COLO668 (cell line): ENCODE measurements at regions not wholly inside any gene's neighbourhood (a gene's known extent, or its start where the extent isn't known, plus 50 kb on each side); places are given as distances from the start of the nearest gene placed in this dataset.
"Not testable (repeated sequence)": the region's sequence is repeated elsewhere in the genome, so short reads cannot be mapped to it uniquely, and the experiment has no call there.

Experiments
- DNase-seq: peaks from one replicate; lab custom pipeline; 2025; ENCODE audit not compliant: unreplicated experiment; lab: John Stamatoyannopoulos, UW

- no peak for DNase-seq
These were observed 56.2 kb upstream of the ANXA1 start for GRCh38 chr9:73095425-73095824.

GRCh38 chr9:73093740-73094379, 57.8 kb upstream of the ANXA1 start:
- DNase-seq, result no peak

- no peak for DNase-seq
These were observed 58.5 kb upstream of the ANXA1 start for GRCh38 chr9:73093016-73093739.

- no peak for DNase-seq
These were observed 59.8 kb upstream of the ANXA1 start for GRCh38 chr9:73091909-73092308.

- DNase-seq, result no peak
These were observed 61.5 kb upstream of the ANXA1 start for GRCh38 chr9:73090214-73090613.

GRCh38 chr9:73089304-73089985, 62.2 kb upstream of the ANXA1 start:
- no peak for DNase-seq

GRCh38 chr9:73087876-73088275, 63.8 kb upstream of the ANXA1 start:
- DNase-seq, result not testable (repeated sequence)

DNA sequence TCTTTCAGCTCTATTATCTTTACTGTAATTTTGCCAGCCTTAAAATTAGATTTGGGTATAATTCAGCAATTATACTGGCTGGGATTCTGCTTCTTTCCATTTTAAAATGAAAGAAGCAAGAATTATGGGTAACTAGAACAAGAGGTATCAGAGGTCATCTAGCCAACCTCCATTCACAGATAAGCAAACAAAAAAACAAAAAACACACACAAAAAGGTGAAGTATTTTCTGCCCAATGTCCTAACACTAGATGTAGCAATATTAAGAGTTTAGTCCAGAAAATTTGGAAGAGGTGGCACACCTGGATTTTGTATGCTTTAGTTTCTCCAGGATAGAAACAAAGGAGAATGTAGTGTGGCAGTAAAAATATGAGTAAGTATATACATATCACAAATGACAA, 68.1 kb upstream of the ANXA1 start:
- DNase-seq, result no peak

DNA sequence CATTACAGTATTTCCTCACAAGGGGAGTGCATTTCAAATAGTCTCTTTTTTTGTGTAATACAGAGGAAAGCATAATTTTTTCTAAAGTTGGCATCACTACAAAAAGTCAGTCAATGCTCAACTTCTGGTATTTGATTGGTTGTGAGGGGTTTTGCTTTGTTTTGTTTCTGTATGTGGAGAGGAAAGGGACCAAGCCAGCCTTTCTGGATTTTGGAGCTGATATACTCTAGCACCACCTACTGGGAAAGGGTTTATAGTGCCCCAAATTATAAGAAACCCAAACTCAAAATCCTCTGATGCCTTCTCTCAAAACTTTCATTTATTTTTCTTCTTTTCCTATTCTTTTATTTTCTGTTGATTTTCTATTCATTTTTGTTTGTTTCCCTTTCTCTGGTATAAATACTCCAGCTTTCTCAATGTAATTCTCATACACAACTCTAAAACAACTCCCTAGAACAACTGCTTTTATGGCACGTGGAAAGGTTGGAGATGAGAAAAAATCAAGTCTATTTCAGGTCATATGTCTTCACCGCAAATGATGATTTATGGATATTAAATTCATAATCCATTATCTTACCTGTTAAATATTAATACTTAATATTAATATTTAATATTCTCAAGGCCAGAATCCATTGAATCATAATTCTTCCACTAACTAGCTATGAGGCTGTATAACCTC, 69.5 kb upstream of the ANXA1 start:
- DNase-seq, result no peak

DNA sequence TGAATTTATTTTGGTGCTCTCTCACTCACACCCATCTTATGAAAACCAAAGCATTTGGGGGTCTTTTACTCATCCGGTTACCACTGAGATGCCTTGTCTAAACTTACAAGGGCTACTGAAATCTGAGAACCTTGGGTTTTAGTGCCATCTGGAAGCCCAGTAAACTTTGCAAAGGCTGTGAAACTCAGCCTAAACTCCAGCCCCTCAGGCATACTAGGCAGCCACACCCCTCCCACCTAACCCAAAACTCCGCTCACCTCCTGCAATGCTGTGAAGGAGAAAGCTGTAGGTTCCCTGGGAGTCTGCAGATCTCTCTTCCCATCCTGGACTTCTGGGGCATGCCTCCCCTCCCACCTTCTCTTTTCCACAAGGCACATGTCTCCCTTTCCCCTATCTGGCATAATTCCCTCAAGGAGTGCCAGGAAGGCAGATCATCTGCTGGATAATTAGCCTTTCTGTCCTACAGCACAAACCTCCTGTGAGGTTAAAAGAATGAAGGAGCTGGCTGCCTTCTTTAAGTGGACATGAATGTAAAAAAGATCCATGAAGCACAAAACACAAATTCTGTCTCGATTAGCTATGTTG, 71.5 kb upstream of the ANXA1 start:
- no peak for DNase-seq

DNA sequence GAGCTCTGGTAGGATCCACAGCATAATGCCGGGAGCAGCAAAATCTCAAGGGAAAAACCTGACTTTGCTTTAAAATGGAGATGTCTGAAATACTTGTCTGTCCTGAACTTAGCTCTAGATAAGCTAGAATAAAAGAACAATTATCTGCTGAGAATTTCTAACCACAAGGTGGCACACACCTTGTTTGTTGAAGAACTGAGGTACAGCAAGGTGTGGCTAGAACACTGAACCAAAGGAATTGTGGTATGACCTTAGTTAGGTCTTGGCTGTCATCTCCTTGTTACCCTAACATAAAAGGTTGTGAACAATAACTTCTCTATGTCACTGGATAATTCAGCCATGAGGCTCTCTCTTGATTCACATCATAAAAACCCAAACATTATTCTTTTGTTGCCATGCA, 72.3 kb upstream of the ANXA1 start:
- DNase-seq, result no peak

- DNase-seq, result no peak
These were observed 74.0 kb upstream of the ANXA1 start for GRCh38 chr9:73077625-73078030.

- DNase-seq, result no peak
These were observed 74.7 kb upstream of the ANXA1 start for GRCh38 chr9:73076970-73077369.

DNA sequence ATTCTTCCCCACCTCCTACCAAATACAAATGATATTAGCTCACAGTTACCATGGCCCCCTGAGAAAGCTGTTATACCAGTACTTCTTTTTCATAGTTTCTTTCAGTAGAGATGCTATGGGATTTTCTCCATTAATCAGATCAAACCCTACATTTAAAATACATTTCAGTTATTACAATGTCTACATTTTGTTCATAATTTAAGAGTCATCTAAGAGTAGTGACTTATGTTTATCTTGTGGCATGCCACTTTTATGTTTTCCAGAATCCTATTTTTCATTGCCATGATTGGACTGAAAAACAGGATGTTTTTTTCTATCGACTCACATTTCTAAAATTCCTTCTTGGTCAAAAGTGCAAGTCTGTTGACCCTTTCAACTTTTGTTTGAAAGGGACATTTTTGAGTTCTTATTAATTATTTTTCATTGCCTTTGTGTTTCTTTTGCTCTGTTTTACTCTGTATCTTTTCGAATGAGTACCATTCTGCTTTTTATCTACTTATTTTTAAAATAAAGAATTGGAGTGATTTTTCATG, 77.4 kb upstream of the ANXA1 start:
- DNase-seq, result no peak

DNA sequence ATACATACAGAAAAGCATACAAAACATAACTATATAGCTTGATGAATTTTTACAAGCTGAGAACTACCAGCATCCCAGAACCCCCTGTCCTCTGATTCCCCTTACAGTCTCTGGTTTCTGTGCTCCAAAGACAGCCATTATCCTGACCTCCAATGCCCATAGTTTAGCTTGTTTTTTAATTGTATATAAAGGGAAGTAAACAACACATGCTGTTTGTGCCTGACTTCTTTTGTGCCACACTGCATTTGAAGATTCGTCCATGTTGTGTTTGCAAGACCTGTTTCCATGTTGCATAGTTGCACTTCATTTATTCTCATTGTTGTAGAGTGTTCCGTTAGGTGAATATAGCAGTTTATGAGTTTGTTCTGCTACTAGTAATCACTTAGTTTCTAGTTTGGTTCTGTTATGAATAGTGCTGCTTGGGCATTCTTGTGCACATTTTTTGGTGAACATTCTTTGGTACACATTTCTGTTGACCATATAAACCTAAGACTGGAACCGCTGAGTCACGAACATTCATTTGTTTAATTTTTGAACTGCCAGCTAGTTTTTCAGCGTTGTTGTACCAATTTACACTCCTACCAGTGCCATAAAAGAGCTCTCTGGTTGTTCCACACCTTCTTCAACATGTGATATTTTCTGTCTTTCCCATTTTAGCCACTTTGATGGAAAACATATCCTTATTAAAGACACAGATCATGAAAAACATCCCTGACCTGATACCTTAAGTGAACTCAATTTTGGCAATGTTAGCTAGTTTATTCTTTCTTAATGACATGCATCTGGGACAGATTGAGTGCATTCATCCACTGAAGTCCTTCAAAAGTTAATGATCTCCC, 78.1 kb upstream of the ANXA1 start:
- DNase-seq, result no peak

DNA sequence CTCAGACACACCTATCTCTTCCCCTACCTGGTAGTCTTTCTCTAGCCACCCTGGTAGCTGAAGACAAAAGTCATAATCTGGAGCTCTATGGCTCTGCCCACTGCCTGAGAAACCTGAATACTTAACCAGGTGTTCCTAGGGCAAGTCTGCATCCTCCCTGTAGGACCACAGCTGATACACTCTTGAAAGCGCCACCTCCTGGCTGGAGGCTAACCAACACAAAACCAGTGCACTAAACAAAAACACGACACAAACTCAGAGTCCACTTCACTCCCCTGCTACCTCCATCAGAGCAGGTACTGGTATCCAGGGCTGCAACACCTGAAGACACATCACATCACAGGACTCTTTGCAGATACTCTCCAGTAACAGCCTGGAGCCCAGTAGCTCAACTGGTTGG, 84.6 kb upstream of the ANXA1 start:
- no peak for DNase-seq

DNA sequence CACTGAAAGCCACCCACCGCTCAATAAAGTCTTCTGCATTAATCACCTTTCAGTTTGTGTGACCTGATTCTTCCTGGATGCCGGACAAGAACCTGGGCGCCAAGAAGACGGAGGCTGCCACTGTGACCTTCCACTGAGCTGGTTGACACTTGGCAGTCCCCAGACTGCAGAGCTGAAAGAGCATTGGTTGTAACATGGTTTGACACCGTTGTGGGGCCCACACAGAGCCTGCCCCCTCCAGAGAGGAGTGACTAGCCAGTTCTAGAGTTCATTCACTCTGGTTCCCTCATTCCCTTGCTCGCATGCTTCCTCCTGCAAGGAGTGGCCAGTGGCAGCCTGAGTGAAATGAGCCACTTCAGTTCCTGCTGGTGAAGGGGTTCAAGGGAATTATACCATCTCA, 86.2 kb upstream of the ANXA1 start:
- DNase-seq, result no peak

- no peak for DNase-seq
These were observed 87.3 kb upstream of the ANXA1 start for GRCh38 chr9:73064315-73064714.

GRCh38 chr9:73061146-73061545, 90.5 kb upstream of the ANXA1 start:
- DNase-seq, result no peak

DNA sequence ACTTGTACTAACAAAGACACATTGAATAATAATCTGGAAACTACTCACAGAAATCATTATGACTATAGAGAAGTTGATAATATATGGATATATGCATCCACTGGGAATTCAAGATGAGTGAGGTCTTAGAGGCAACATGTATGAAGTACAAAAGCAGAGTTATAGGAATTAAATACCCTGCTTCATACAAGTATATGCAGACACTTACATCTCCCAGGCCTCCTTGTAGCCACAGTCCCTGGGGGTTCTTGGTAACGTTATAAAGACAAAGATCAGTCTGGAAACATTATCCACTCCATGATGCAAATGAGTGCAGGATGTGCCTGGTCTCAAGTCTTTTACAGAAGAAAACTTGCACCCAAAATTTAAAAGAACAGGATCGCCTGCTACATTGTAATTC, 92.4 kb upstream of the ANXA1 start:
- DNase-seq, result no peak
